ENCODE measurements at regions not wholly inside any gene's neighbourhood (a gene's known extent, or its start where the extent isn't known, plus 50 kb on each side); places are given as distances from the start of the nearest gene placed in this dataset.
A peak's percentile ranks its signal among the peaks of the same experiment; 100 is the strongest.

DNA sequence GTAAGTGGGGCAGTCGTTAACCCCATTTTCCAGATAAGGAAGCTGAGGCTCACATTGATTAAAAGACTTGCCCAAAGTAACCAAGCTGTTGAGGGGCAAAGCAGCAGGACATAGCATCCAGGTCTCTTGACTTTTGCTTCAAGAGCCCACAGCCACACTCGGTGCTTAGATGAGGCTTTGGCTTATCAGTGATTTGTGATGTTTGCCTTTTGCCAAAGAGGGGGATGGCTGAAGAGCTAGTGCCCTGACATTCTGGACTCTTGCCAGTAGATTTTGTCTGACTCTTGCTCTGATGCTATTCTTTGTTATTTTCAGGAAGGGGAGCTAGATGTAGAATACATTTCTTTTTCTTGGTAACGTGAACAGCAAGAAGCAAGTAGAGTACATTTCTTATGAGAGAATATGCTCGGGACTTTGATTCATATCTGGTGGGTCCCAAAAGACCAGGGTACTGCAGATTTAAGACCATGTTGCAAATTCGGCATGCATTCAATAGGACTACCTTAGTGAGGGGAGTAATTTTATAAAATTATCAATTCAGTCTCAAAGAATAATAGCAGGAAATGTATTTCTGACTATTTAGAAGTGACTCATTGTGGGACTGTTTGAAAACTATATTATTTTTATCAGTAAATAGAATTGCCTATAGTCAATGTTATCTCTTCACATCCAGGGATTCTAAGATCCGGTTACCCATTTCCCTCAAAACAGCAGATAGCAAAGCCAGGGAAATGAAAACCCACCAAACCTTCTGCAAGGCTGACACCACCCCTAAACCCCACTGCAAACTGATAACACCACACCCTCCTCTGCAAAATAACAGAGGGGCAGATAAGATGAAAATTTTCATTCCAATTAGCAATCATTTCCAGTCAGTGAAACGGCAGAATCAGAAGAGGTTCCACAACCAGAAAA, 180.0 kb upstream of the BMPER start:
- no peak for DNase-seq (ENCODE audit: low read depth)

DNA sequence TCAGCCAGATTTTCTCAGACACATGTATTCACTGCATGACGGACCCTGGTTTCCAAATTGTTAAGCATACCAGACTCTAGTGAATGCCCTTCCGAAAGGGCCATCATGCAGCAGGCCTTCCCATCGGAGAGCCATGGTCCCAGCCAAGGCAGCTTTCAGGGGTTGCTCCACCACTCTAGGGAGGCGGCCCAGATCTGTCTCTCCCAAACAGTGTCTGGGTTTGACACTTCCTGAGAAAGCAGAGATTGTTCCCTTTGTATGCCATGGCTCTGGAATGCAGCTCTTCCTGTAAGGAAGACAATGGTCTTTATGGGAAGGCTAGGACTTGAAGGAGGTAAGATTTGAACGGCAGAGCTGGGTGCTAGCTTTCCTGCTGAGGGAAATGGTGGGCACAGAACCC, 178.8 kb upstream of the BMPER start:
- DNase-seq (ENCODE audit: low read depth), result no peak

- DNase-seq (ENCODE audit: low read depth), result no peak
Measured at GRCh38 chr7:33727315-33727714, 178.0 kb upstream of the BMPER start.

DNA sequence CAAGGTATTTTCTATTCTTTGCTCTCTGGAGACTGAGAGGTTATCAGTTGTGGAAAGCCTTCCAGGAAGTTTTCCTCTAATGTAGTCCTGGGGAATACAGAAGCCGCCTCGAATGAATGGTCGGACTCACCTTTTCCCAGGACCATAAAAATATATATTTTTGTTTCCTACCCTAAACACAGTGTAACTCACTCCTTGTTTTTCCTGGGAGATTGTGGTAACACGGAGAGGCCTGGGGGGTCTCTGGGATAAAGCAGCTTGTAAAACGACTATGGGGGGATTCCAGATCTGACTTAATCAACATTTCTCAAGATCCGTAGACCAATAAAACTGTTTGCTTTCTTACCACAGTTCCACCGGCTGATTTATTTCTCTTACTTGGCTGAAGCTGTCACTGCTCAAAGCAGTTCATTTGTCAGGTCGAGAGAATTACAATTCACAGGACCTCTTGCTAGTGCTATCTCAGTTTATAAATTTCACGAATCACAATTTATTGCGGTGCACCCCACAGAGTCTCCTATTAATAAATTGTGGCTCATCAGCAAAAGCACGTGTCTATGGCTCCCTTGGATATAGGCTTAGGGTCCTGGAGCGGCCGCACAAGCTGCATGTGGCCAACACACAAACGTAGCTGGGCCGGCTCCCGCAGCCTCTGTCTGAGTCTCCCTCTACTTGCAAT, 176.3 kb upstream of the BMPER start:
- no peak for DNase-seq (ENCODE audit: low read depth)

DNA sequence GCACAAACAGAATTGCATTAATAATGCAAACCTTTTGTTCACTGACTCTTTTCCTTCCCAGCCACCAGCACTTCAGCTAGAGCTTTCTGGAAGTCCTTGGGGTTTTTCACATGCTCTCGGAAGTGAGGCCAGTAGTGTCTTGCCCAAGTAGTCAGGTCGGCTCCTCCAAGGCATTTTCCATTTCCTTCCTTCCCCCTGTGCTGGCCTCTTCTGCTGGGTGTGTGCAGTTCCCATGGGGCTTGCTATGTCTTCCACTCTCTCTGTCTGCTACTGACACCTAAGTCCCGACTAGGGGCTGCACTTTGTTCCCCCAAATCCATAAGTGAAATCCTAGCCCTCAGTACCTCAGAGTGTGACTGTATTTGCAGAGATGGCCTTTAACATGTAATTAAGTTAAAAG, 175.6 kb upstream of the BMPER start:
- no peak for DNase-seq (ENCODE audit: low read depth)

- DNase-seq (ENCODE audit: low read depth), result no peak
Measured at GRCh38 chr7:33730958-33731357, 174.4 kb upstream of the BMPER start.

DNA sequence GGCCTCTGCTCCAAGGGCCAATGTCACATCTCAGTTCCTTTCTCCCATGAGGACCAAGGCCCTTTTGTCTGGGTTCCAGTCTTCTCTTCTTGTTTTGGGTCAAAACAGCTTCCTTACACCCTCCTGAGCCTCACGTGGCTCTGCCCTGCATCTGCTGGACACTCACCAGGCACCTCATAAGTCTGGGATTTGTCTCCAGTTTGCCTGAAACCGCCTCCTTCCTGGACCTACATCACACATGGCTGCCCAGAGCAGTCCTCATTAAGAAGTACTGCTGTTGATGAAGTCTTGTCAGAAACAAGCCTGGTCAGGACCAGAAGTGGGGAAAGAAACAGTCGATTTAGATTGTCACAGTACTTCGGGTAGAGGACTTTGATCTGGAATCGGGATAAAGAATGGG, 173.4 kb upstream of the BMPER start:
- no peak for DNase-seq (ENCODE audit: low read depth)

- DNase-seq (ENCODE audit: low read depth), result no peak
Measured at GRCh38 chr7:33732462-33732861, 172.9 kb upstream of the BMPER start.

DNA sequence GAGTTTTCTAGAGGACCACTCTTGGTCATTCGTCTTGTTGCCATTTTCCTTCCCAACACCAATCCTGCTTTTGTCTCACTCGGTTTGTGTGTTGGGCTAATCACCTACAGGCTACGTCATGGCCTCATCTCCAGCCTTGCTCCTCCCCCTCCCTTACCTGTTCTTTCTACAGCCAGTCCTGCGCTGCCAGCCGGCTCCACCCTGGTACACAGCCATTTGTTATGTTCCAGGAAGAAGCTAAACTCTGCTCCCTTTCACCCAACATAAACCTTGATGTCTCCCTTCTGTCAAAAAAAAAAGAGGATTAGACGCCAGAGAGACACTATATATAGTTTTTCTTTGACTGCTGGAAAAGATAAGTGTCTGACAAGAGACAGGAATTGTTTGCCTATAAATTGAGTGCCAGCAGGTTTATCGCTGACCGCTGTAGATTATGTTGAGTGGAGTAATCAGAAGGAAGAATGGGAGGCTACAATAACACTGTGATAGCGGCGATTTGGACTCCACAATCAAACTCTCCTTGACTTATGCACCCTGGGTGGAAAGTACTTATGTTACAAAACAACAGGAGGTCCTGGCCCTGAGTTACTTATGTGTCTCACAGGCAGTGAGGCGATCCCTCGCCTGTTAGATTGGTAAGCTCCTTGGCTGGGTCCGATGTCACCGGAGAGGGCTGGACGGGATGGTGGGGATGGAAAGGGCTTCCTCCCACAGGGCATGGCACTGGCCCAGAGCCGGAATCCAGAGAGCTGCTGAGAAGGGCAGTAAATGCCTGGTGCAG, 171.3 kb upstream of the BMPER start:
- DNase-seq (ENCODE audit: low read depth), result no peak

DNA sequence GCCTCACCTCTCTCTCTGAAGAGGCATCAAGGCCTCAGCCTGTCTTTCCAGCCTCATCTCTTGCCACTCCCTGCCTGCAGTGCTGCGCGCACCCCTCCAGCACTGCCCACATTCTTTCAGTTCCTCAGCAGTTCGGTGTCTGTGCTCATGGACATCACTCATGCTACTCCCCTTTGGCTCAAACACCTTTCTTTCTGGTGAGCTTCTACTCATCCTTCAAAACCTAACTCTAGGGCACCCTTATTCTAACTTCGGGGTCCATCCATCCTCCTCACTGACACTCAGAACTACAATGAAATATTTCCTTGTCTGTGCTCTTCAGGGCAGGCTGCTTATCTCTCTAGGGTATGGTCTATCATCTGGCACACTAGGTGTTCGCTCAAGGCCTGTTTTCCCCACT, 169.9 kb upstream of the BMPER start:
- DNase-seq (ENCODE audit: low read depth), result no peak

GRCh38 chr7:33736521-33737221, 168.7 kb upstream of the BMPER start:
- no peak for DNase-seq (ENCODE audit: low read depth)

DNA sequence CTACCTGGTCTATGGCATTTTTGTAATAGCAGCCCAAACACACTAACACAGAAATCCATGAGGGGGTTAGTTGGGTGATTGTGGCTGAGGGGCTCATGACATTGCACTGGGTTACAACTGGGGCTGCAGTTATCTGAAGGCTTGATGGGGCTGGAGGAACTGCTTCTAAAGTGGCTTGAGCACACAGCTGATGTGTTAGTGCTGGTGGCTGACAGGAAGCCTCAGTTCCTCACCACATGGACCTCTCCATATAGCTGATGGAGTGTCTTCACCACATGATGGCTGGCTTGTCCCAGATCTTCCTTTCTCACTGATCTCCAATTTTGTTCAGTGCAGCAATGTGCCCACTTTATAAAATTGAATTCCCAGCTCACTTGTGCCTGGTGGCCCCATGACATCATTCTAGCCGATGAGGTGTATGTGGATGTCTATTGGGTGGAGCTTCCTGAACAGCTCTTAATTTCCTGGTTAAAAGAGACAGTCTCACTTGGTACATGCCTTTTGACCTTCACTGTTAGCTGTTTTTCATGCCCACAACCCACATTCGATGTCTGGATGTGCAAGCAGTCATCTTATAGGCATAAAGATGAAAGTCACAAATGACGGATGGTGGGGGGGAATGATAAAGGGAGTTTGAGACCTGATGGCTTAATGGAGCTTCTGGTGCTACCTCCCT, 166.9 kb upstream of the BMPER start:
- DNase-seq (ENCODE audit: low read depth), result no peak

GRCh38 chr7:33739286-33739685, 166.1 kb upstream of the BMPER start:
- no peak for DNase-seq (ENCODE audit: low read depth)

DNA sequence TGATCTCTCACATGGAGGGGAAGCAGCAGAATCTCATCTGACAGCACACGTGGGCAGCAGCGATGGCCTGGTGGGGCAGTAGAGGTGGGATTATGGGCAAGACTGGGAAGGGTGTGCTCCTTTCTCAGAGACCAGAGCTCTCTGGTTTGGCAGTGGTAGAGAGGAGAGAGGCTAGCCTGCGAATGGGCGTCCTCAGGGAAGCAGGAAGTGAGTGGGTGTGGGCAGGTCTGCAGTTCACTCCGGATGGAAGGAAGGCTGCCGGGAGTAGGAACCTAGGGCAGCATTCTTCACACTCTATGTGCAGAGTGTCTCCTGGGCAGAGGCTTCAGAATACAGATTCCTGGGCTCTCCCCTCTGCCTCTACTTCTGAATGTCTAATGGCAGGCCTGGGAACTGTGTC, 162.8 kb upstream of the BMPER start:
- no peak for DNase-seq (ENCODE audit: low read depth)

DNA sequence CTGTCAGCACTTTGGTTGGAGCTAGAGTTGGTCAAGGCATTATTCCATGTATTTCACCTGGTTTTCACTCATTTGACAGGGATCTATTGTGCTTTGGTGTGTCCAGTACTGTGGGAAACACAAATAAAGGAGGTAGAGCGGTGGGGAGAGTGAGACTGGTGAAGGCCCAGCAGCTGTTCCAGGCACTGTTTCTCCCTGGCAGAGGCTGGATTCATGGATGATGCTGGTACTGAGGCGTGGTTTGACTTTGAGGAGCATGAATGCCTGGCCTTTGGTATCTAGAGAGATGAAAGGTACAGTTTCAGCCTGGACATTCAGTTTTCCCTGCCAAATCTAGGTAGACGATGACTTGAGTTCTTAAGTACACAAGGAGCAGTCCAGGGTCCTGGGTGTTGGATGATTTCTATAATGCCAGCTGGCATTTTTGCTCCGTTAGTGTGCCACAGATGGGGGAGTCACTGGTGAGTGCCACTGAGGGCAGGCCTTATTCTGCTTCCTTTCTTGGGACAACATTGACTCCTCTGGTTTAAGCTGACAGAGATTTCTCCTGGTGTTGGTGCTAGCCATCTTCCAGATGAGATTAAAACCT, 162.2 kb upstream of the BMPER start:
- peak; percentile 64 for DNase-seq (ENCODE audit: low read depth)

- peak; percentile 84 for DNase-seq (ENCODE audit: low read depth)
Measured at GRCh38 chr7:33743594-33743993, 161.7 kb upstream of the BMPER start.

GRCh38 chr7:33744293-33745075, 160.9 kb upstream of the BMPER start:
- peak; percentile 57 for DNase-seq (ENCODE audit: low read depth)

DNA sequence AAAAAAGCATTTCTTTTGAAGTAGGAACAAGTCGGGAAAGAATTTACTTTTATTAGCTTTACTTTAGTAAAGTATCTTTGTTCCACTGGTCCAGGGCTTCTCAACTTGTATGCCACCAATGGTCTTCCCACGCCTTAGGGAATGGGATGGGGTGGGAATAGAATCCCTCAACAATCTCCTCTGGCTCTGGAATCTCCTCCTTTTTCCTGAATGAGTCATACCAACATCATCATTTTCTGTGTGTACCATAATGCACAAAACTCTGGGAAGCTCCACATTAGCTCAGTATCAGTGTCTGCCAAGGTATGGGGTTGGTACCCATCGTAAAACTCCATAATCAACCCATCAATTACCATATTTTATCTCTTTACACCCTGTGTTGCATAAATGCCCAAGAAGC, 159.4 kb upstream of the BMPER start:
- DNase-seq (ENCODE audit: low read depth), result no peak

GRCh38 chr7:33748793-33749192, 156.5 kb upstream of the BMPER start:
- peak; percentile 92 for DNase-seq (ENCODE audit: low read depth)

DNA sequence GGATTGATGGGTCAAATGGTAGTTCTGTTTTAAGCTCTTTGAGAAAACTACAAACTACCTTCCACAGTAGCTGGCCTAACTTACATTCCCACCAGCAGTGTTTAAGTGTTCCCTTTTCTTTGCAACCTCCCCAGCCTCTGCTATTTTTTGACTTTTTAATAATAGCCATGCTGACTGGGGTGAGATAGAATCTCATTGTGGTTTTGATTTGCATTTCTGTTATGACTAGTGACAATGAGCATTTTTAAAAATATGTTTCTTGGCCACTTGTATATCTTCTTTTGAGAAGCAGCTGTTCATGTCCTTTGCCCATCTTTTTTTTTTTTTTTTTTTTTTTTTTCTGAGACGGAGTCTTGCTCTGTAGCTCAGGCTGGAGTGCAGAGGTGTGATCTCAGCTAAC, 155.2 kb upstream of the BMPER start:
- DNase-seq (ENCODE audit: low read depth), result peak; percentile 96

All from myocyte (in vitro differentiated cells).